A549 (cell line): ENCODE measurements at regions not wholly inside any gene's neighbourhood (a gene's known extent, or its start where the extent isn't known, plus 50 kb on each side); places are given as distances from the start of the nearest gene placed in this dataset.

ENCODE experiments used
- BHLHE40 ChIP-seq: IDR thresholded peaks from 2 replicates; pipeline ENCODE4 v1.6.1; 2012; ENCODE audit warnings: low read depth, low read length, inconsistent platforms
- CTCF ChIP-seq: fragments of >200 bp; sonication (Bioruptor Twin); formaldehyde crosslinking; IDR thresholded peaks from 3 replicates; pipeline ENCODE4 v1.5.1; 2016
- ELK1 ChIP-seq: fragments of 150-350 bp; IDR thresholded peaks from 2 replicates; pipeline ENCODE4 v1.6.1; 2014; ENCODE audit warnings: low read depth, mild to moderate bottlenecking, low read length
- JUN ChIP-seq, 2 experiments: fragments of >200 bp; sonication (Bioruptor Twin); formaldehyde crosslinking; IDR thresholded peaks; 2 replicates in 1 of 2; 3 replicates in 1 of 2; pipeline ENCODE4 v1.6.1; 2016 to 2017
- JUNB ChIP-seq: fragments of >200 bp; sonication (Bioruptor Twin); formaldehyde crosslinking; IDR thresholded peaks from 2 replicates; pipeline ENCODE4 v1.6.1; 2016
- NFE2L2 ChIP-seq: fragments of 150-350 bp; conservative IDR thresholded peaks from 2 replicates; pipeline ENCODE4 v1.6.1; 2014; ENCODE audit warnings: low read length
- NPAS2 ChIP-seq: fragments of 250-450 bp; sonication (Bioruptor Pico); IDR thresholded peaks from 2 replicates; pipeline ENCODE4 v1.8.0; 2022; ENCODE audit warnings: mild to moderate bottlenecking, moderate library complexity, borderline replicate concordance
- PBX3 ChIP-seq: IDR thresholded peaks from 2 replicates; pipeline ENCODE4 v1.6.1; 2012
- POLR2A ChIP-seq: IDR thresholded peaks from 2 replicates; pipeline ENCODE4 v1.6.1; 2012; ENCODE audit warnings: mild to moderate bottlenecking, low read length
- USF2 ChIP-seq: fragments of 450-650 bp; IDR thresholded peaks from 2 replicates; pipeline ENCODE4 v1.6.1; 2014; ENCODE audit warnings: antibody characterized with exemption
- ZFP36 ChIP-seq: fragments of 450-650 bp; IDR thresholded peaks from 2 replicates; pipeline ENCODE4 v1.6.1; 2014; ENCODE audit warnings: borderline replicate concordance; ENCODE audit not compliant: partially characterized antibody

GRCh38 chr7:98687111-98687751 is 70.1 kb downstream of the NPTX2 start:
- TF ChIP-seq CTCF, result no peak
- TF ChIP-seq USF2, result no peak
- TF ChIP-seq ZFP36, result no peak
- no peak for TF ChIP-seq BHLHE40
- TF ChIP-seq JUNB, result no peak
- no peak for TF ChIP-seq POLR2A
- no peak for TF ChIP-seq NFE2L2
- TF ChIP-seq JUN (IDR thresholded peaks at IDR 0.05), result no peak
- no peak for TF ChIP-seq ELK1
- no peak for TF ChIP-seq PBX3
- no peak for TF ChIP-seq NPAS2 (CRISPR knock-in tag)
